H1 (cell line): ENCODE measurements at regions not wholly inside any gene's neighbourhood (a gene's known extent, or its start where the extent isn't known, plus 50 kb on each side); places are given as distances from the start of the nearest gene placed in this dataset.

Source experiments
- CTCF ChIA-PET: fragments of 300-600 bp; sonication (Branson Sonifier 250); formaldehyde crosslinking; loops from one replicate; lab custom pipeline; 2021; ENCODE audit not compliant: partially characterized antibody; lab: Charles Lee
- POLR2A ChIA-PET: fragments of 300-600 bp; sonication (Branson Sonifier 250); formaldehyde crosslinking; loops from one replicate; lab custom pipeline; 2021; ENCODE audit warnings: inconsistent platforms; ENCODE audit not compliant: partially characterized antibody; lab: Charles Lee
- DNase-seq, 2 experiments: peaks; one replicate each; pipeline versions ENCODE4 v3.0.0 to v3.0.0-alpha.2; 2010 to 2022; ENCODE audit warnings: low spot score in 2 of 2, low read depth in 1 of 2, mixed read lengths in 1 of 2
- FAIRE-seq: peaks from 2 replicates; lab custom pipeline; 2011; peaks lifted over from hg19 to GRCh38; lab: Jason Lieb, UNC
- H2AFZ ChIP-seq: 2 replicates; pipeline ENCODE4 v1.8.1; 2012; ENCODE audit warnings: low read length, inconsistent platforms
- H2AK5ac ChIP-seq: 2 replicates; pipeline ENCODE4 v1.6.1; 2013; ENCODE audit warnings: low read depth, low read length
- H2BK120ac ChIP-seq: replicated peaks from 2 replicates; pipeline ENCODE3; 2013; ENCODE audit warnings: low read depth, low read length, inconsistent platforms
- H2BK12ac ChIP-seq: 2 replicates; pipeline ENCODE4 v1.6.1; 2013; ENCODE audit warnings: low read depth, low read length
- H2BK15ac ChIP-seq: 2 replicates; pipeline ENCODE4 v1.6.1; 2013; ENCODE audit warnings: low read length
- H2BK20ac ChIP-seq: 2 replicates; pipeline ENCODE4 v1.6.1; 2013; ENCODE audit warnings: low read length
- H2BK5ac ChIP-seq: 2 replicates; pipeline ENCODE4 v1.6.1; 2013; ENCODE audit warnings: low read depth, low read length
- H3K14ac ChIP-seq: 2 replicates; pipeline ENCODE4 v1.6.1; 2013; ENCODE audit warnings: inconsistent platforms; ENCODE audit not compliant: insufficient read length
- H3K18ac ChIP-seq: 2 replicates; pipeline ENCODE4 v1.6.1; 2013; ENCODE audit warnings: low read length; ENCODE audit errors: extremely low read depth
- H3K23ac ChIP-seq: 2 replicates; pipeline ENCODE4 v1.6.1; 2013; ENCODE audit warnings: inconsistent platforms; ENCODE audit not compliant: insufficient read length
- H3K23me2 ChIP-seq: 2 replicates; pipeline ENCODE4 v1.6.1; 2013; ENCODE audit warnings: low read depth, low read length
- H3K27ac ChIP-seq: 2 replicates; pipeline ENCODE4 v1.6.1; 2011; ENCODE audit warnings: low read depth, low read length, inconsistent platforms
- H3K27me3 ChIP-seq, 4 experiments: replicated peaks in 1 of 4; 1 replicate in 1 of 4; 2 replicates in 3 of 4; pipeline versions ENCODE4 v1.6.1 to v1.8.1; 2011 to 2013; ENCODE audit warnings: low read length in 3 of 4, mild to moderate bottlenecking in 3 of 4, inconsistent platforms in 2 of 4, mixed read lengths in 2 of 4, moderate library complexity in 1 of 4; ENCODE audit not compliant: control insufficient read depth in 3 of 4, insufficient read depth in 3 of 4; ENCODE audit errors: extremely low read depth in 1 of 4
- H3K36me3 ChIP-seq, 4 experiments: 2 replicates each; pipeline versions ENCODE4 v1.6.1 to v1.8.1; 2011 to 2013; ENCODE audit warnings: mild to moderate bottlenecking in 4 of 4, low read length in 3 of 4, moderate library complexity in 2 of 4, control low read depth in 1 of 4, inconsistent platforms in 1 of 4; ENCODE audit not compliant: insufficient read depth in 4 of 4, control insufficient read depth in 2 of 4
- H3K4ac ChIP-seq: replicated peaks from 2 replicates; pipeline ENCODE3; 2013; ENCODE audit warnings: low read length, low read depth, mixed read lengths, inconsistent platforms; ENCODE audit not compliant: insufficient read length
- H3K4me1 ChIP-seq, 4 experiments: replicated peaks in 1 of 4; 1 replicate in 1 of 4; 2 replicates in 3 of 4; pipeline versions ENCODE4 v1.6.1 to v1.8.1; 2011 to 2013; ENCODE audit warnings: low read length in 3 of 4, inconsistent platforms in 2 of 4, mixed read lengths in 1 of 4; ENCODE audit not compliant: insufficient read depth in 4 of 4, control insufficient read depth in 3 of 4
- H3K4me2 ChIP-seq, 2 experiments: 2 replicates each; pipeline versions ENCODE4 v1.6.1 to v1.8.1; 2011 to 2013; ENCODE audit warnings: low read depth in 2 of 2, low read length in 2 of 2, control low read depth in 1 of 2, inconsistent platforms in 1 of 2, mild to moderate bottlenecking in 1 of 2; ENCODE audit not compliant: insufficient read depth in 1 of 2
- H3K4me3 ChIP-seq, 4 experiments: fragments of 200-600, 300-600 bp in 1 of 4; sonication (generic), shearing (Covaris generic), sonication (Bioruptor Twin) in 1 of 4; 2 replicates each; pipeline versions ENCODE4 v1.5.1 to v1.8.1; 2011 to 2016; ENCODE audit warnings: low read length in 4 of 4, low read depth in 3 of 4, control low read depth in 2 of 4, inconsistent platforms in 2 of 4, mild to moderate bottlenecking in 2 of 4, mixed read lengths in 1 of 4, moderate library complexity in 1 of 4; ENCODE audit not compliant: insufficient read depth in 2 of 4; ENCODE audit errors: extremely low read depth in 1 of 4
- H3K56ac ChIP-seq: replicated peaks from 2 replicates; pipeline ENCODE3; 2013; ENCODE audit warnings: low read depth, mild to moderate bottlenecking, mixed read lengths, low read length, inconsistent platforms; ENCODE audit not compliant: insufficient read length
- H3K79me1 ChIP-seq: 2 replicates; pipeline ENCODE4 v1.6.1; 2013; ENCODE audit warnings: low read depth, low read length, control low read depth
- H3K79me2 ChIP-seq, 2 experiments: 2 replicates each; pipeline versions ENCODE4 v1.6.1 to v1.8.1; 2012 to 2013; ENCODE audit warnings: low read length in 2 of 2, mild to moderate bottlenecking in 2 of 2, inconsistent platforms in 1 of 2; ENCODE audit not compliant: insufficient read depth in 2 of 2, control insufficient read depth in 1 of 2
- H3K9ac ChIP-seq, 4 experiments: replicated peaks in 1 of 4; 1 replicate in 1 of 4; 2 replicates in 3 of 4; pipeline versions ENCODE4 v1.6.1 to v1.8.1; 2011 to 2013; ENCODE audit warnings: low read depth in 3 of 4, low read length in 3 of 4, control low read depth in 2 of 4, mild to moderate bottlenecking in 2 of 4, moderate library complexity in 2 of 4, inconsistent platforms in 1 of 4; ENCODE audit errors: extremely low read depth in 1 of 4
- H3K9me3 ChIP-seq, 2 experiments: 2 replicates each; pipeline versions ENCODE4 v1.6.1 to v1.8.1; 2012 to 2013; ENCODE audit warnings: mild to moderate bottlenecking in 2 of 2, moderate library complexity in 2 of 2, control low read depth in 1 of 2, inconsistent platforms in 1 of 2, low read depth in 1 of 2, low read length in 1 of 2, mixed read lengths in 1 of 2; ENCODE audit not compliant: insufficient read depth in 2 of 2
- H4K20me1 ChIP-seq, 2 experiments: replicated peaks in 1 of 2; 2 replicates each; pipeline versions ENCODE3 to v1.8.1; 2011 to 2013; ENCODE audit warnings: inconsistent platforms in 2 of 2, low read length in 2 of 2, mild to moderate bottlenecking in 1 of 2; ENCODE audit not compliant: insufficient read depth in 2 of 2, control insufficient read depth in 1 of 2
- H4K5ac ChIP-seq: 2 replicates; pipeline ENCODE4 v1.6.1; 2013; ENCODE audit warnings: low read length, low read depth, mixed read lengths, inconsistent platforms; ENCODE audit not compliant: insufficient read length
- H4K8ac ChIP-seq: 2 replicates; pipeline ENCODE4 v1.8.0; 2013; ENCODE audit warnings: mild to moderate bottlenecking, moderate library complexity, low read length, inconsistent platforms; ENCODE audit not compliant: insufficient read depth; ENCODE audit errors: extremely low read depth
- H4K91ac ChIP-seq: replicated peaks from 2 replicates; pipeline ENCODE3; 2013; ENCODE audit warnings: low read length, mixed read lengths, inconsistent platforms; ENCODE audit not compliant: insufficient read length
- CBX8 ChIP-seq: fragments of 300-800, 300-1000 bp; sonication (generic); IDR thresholded peaks from 2 replicates; pipeline ENCODE4 v1.7.1; 2016; ENCODE audit warnings: low read depth, low read length, borderline replicate concordance
- WGBS, 2 experiments: shearing (Covaris generic) in 1 of 2; methylation state at CpG; one replicate each; pipeline versions ENCODE4 v1.1.6 to v1.1.7; 2013 to 2015; ENCODE audit warnings: low lambda C conversion rate in 2 of 2, mixed read lengths in 2 of 2, inconsistent platforms in 1 of 2, low coverage in 1 of 2, missing lambda C conversion rate in 1 of 2; ENCODE audit not compliant: insufficient replicate concordance in 2 of 2, insufficient coverage in 1 of 2, insufficient read length in 1 of 2; ENCODE audit errors: extremely low coverage in 1 of 2, missing lambda C conversion rate in 1 of 2; 5-methylcytosine and 5-hydroxymethylcytosine counted together

DNA sequence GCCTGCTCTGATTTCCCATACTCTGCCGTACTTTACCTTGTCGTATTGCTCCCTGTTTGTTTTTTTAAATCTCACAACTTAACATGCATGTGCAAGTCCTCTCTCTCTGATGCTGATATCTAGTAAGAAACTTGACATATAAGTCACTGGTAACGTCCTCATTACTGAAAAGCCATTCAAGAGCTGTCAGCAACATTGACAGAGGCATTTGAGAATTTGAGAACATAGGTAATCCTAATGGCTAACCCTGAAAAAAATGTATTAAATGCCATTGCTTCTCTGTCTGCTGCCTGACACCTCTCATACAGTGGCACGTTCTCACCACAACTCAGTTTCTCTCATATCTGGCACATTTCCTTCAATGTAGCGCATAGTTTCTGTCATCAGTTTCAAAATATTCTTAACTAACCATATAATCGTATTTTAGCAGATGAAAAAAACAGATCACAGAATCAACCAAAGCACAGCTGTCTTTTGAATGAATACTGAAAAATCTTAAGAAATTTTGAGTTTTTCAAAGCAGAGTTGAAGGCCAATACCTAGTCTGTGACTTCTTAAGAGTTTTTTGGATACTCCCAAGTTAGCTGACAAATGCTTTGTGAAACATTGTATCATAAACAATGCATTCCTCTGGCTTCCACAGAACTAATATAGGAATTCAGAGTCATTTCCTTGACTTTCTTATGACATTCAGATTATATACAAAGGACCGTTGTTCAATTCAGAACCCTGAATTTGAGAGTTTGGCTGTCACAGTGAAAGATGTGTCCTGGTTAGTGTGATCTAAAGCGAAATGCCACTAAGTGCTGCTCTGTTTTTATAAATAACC lies 996.4 kb downstream of the C4orf33 start:
- Histone ChIP-seq H3K23ac (no peak overlapping the region), H3K4me3 (no peak overlapping the region), H3K4me2 (no peak overlapping the region), H4K5ac (no peak overlapping the region), H3K4me1 (no peaks in the 10 kb centered on the region), H2BK120ac (no peak overlapping the region), H3K9me3 (peaks cover 0 to 4% of the 10 kb centered on the region in 2 experiments; a peak in 1 of 4 replicates), H2BK12ac (no peak overlapping the region), H3K23me2 (no peaks in the 10 kb centered on the region), H2BK20ac (no peak overlapping the region), H3K79me1 (no peaks in the 10 kb centered on the region), H3K18ac (no peak overlapping the region), H2BK5ac (no peak overlapping the region), H3K36me3 (no peaks in the 10 kb centered on the region), H3K27ac (no peak overlapping the region), H2AFZ (no peak overlapping the region), H3K27me3 (no peaks in the 10 kb centered on the region), H3K4ac (no peak overlapping the region), H4K91ac (no peak overlapping the region), H3K9ac (no peak overlapping the region), H4K20me1 (no peaks in the 10 kb centered on the region), H4K8ac (no peak overlapping the region), H3K79me2 (no peaks in the 10 kb centered on the region), H2AK5ac (no peak overlapping the region), H3K14ac (no peak overlapping the region), H3K56ac (no peak overlapping the region), H2BK15ac (no peak overlapping the region)
- CTCF ChIA-PET = interaction anchor here (0.6 kb wide), 1 partner anchor 17 kb away, joined by 3 read pairs; no protein-coding TSS in a partner anchor
- FAIRE-seq (no peak), DNase-seq (no peak)
- POLR2A ChIA-PET = interaction anchor here (1.5 kb wide), 1 partner anchor 11 kb away, joined by 3 read pairs; no protein-coding TSS in a partner anchor
- TF ChIP-seq CBX8 = no peak
- WGBS, 2 experiments = 95% methylated on average over 8 of the region's 8 CpGs; no CpG with 5 or more reads in 1 of the 2 experiments
